ENCODE measurements at regions not wholly inside any gene's neighbourhood (a gene's known extent, or its start where the extent isn't known, plus 50 kb on each side); places are given as distances from the start of the nearest gene placed in this dataset.
A peak's percentile ranks its signal among the peaks of the same experiment; 100 is the strongest.
"Not testable (repeated sequence)": the region's sequence is repeated elsewhere in the genome, so short reads cannot be mapped to it uniquely, and the experiment has no call there.

DNA sequence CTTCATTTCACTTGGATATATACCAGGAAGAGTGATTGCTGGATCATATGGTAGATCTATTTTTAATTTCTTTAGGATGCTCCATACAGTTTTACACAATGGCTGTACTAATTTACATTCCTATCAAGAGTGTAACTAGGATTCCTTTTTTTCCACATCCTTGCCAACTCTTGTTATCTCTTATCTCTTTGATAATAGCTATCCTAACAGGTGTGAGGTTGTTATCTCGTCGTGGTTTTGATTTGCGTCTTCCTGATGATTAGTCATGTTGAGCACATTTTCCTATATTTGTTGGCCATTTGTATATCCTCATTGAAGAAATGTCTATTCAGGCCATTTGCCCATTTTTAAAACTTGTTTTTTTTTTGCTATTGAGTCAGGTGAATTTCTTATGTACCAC is 552.4 kb downstream of the RFPL4B start:
- DNase-seq (ENCODE audit: low read depth in 1 of 2, low spot score in 1 of 2), result no peak
- in situ Hi-C loops (cut with HindIII; ENCODE audit: low pct_unique_long_range_greater_than_20kb, low sequenced_read_pairs), result no loop called here
- no peak for TF ChIP-seq JUND (IDR thresholded peaks at IDR 0.05; ENCODE audit: low read depth)

DNA sequence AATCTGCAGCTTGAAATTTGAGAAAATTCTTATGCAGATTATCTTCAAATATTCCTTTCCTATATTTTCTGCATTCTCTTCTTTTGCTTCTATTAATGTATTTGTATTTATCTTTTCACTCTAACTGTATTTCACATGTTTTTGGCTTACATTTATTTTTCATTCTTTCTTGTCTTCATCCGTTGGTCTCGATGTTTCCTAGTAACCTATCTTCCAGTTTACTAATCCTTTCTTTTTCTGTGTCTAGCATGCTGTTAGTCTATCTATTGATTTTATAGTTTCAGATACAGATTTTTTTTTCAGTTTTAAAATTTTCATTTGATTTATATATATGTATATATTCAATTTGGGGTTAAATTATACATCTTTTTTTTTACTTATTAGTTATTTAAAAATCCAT is 556.2 kb downstream of the RFPL4B start:
- in situ Hi-C loops (cut with HindIII; ENCODE audit: low pct_unique_long_range_greater_than_20kb, low sequenced_read_pairs), result no loop called here
- DNase-seq (ENCODE audit: low read depth in 1 of 2, low spot score in 1 of 2), result no peak
- no peak for TF ChIP-seq JUND (IDR thresholded peaks at IDR 0.05; ENCODE audit: low read depth)

DNA sequence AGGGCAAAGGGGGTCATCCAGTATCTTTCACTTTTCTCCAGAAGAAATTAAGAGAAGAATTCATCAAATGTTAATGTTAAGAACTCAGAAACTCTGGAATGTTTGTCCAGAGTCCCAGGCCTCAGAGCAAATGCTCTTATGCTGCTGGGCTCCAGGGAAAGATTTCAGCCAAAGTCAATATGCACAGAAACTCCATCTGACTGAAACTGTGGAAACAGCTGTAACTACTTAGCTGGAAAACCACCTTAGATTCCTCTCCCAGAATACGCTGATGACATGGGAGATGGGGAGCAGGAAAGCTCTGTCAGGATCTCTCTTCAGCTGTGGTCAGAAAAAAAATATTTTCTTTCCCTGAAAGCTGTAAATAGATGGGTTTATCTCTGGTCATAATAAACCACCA is 559.6 kb downstream of the RFPL4B start:
- in situ Hi-C loops (cut with HindIII; ENCODE audit: low pct_unique_long_range_greater_than_20kb, low sequenced_read_pairs), result no loop called here
- peak in 1 of 2 experiments; percentile 50 for DNase-seq (ENCODE audit: low read depth in 1 of 2, low spot score in 1 of 2)
- no peak for TF ChIP-seq JUND (IDR thresholded peaks at IDR 0.05; ENCODE audit: low read depth)

DNA sequence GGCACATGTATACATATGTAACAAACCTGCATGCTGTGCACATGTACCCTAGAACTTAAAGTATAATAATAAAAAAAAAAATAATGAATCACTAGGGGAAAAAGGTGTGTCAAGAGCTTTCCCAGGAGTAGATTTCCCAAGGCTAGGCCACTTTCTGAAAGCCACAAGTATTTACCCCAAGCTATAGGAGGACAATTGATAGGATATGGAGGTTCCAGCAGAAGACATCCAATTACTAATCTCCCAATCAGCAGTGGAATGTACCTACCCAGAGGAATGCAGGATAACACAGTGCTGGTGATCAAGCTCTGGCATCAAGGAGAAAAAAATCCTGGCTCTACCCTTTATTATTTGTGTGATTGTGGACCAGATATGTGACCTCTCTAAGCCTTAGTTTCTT is 562.7 kb downstream of the RFPL4B start:
- peak in 1 of 2 experiments; percentile 15 for DNase-seq (ENCODE audit: low read depth in 1 of 2, low spot score in 1 of 2)
- no peak for TF ChIP-seq JUND (IDR thresholded peaks at IDR 0.05; ENCODE audit: low read depth)
- in situ Hi-C loops (cut with HindIII; ENCODE audit: low pct_unique_long_range_greater_than_20kb, low sequenced_read_pairs), result no loop called here

DNA sequence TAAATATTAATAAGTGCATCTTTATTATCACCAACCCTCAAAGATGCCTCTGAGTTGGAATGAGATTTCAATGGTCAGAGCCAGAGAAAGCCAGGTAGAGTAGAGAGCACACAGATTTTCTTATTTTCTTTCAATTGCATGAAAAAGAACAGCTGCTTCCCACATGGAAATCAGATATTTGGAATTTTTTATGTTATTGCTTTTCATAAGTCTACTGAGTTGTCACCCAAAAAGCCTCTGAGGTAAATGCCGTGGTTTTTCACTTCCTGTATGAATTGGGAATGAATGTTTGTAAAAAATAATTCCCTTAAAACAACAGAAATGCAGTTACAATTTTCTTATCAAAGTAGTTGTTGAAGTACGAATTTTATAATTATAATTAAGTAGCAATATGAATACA is 563.1 kb downstream of the RFPL4B start:
- no peak for TF ChIP-seq JUND (IDR thresholded peaks at IDR 0.05; ENCODE audit: low read depth)
- in situ Hi-C loops (cut with HindIII; ENCODE audit: low pct_unique_long_range_greater_than_20kb, low sequenced_read_pairs), result no loop called here
- no peak for DNase-seq (ENCODE audit: low read depth in 1 of 2, low spot score in 1 of 2)

DNA sequence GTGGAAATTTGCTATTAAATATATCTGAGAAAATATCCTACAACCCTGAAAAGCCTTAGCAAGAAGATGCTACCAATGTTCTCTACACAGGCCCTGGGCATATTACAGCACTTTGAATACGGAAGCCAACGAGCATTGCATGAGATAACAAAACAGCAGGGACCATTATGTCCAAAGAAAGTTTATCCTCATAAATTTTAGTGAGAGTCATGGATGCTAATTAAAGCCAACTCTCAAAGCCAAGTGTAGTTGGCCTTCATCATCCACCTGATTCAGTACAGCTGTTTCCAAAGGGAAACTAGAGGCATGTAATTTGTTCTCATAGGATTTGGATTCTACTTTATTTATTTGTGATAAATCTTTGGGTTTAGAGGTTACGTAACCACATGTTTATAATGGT is 564.8 kb downstream of the RFPL4B start:
- in situ Hi-C loops (cut with HindIII; ENCODE audit: low pct_unique_long_range_greater_than_20kb, low sequenced_read_pairs), result no loop called here
- no peak for TF ChIP-seq JUND (IDR thresholded peaks at IDR 0.05; ENCODE audit: low read depth)
- no peak for DNase-seq (ENCODE audit: low read depth in 1 of 2, low spot score in 1 of 2)

DNA sequence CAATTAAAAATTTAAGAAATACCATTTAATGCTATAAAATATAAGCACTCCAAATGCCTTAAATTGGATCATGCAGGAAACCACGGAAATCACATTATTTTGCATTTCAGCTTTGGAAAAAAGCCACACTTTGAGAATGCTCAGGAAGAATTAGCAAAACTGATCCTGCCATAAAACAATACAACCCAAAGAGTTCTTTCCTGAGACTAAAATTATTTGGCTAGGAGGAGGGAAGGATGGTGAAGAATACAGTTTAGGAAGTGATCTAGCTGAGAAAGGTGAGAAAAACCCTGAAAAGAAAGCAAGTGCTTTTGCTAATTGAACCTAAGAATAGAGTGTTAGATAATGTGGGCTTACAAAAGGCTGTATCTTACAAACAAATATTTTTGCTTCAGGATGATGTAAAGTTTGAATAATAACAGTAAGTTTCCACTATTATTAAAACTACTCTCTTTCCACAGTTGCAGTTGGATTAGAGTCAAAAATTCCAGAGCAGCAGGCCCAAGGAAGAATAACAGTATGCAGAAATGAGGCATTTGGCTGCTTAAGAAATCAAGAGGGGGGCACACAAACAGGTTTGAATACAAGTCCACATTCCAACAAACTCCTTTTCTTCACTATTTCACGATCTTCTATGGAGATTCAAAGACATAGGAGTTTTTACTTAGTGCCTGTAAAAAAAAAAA is 565.4 kb downstream of the RFPL4B start:
- no peak for DNase-seq (ENCODE audit: low read depth in 1 of 2, low spot score in 1 of 2)
- no peak for TF ChIP-seq JUND (IDR thresholded peaks at IDR 0.05; ENCODE audit: low read depth)
- in situ Hi-C loops (cut with HindIII; ENCODE audit: low pct_unique_long_range_greater_than_20kb, low sequenced_read_pairs), result no loop called here

DNA sequence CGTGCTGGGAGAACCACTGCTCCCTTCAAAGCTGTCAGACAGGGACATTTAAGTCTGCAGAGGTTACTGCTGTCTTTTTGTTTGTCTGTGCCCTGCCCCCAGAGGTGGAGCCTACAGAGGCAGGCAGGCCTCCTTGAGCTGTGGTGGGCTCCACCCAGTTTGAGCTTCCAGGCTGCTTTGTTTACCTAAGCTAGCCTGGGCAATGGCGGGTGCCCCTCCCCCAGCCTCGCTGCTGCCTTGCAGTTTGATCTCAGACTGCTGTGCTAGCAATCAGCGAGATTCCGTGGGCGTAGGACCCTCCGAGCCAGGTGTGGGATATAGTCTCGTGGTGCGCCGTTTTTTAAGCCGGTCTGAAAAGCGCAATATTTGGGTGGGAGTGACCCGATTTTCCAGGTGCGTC is 572.6 kb downstream of the RFPL4B start:
- DNase-seq (ENCODE audit: low read depth in 1 of 2, low spot score in 1 of 2); in situ Hi-C loops (cut with HindIII; ENCODE audit: low pct_unique_long_range_greater_than_20kb, low sequenced_read_pairs): not testable (repeated sequence)

DNA sequence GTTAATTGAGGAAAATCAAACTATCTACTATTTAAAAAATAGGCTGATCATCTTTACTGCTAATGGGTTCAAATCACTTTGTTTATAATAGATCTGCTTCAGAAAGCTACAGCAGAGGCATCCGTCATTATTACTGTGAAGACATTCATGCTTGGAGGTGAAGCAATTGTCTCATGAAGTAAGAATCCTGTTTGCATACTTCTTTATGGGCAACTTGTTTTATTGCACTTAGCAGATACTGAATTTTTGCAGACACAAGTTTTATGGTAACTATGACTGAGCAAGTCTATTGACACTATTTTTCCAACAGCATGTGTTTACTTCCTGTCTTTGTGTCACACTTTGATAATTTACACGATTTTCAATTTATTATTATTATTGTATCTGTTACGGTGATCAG is 573.9 kb downstream of the RFPL4B start:
- in situ Hi-C loops (cut with HindIII; ENCODE audit: low pct_unique_long_range_greater_than_20kb, low sequenced_read_pairs), result no loop called here
- TF ChIP-seq JUND (IDR thresholded peaks at IDR 0.05; ENCODE audit: low read depth), result no peak
- DNase-seq (ENCODE audit: low read depth in 1 of 2, low spot score in 1 of 2), result no peak

DNA sequence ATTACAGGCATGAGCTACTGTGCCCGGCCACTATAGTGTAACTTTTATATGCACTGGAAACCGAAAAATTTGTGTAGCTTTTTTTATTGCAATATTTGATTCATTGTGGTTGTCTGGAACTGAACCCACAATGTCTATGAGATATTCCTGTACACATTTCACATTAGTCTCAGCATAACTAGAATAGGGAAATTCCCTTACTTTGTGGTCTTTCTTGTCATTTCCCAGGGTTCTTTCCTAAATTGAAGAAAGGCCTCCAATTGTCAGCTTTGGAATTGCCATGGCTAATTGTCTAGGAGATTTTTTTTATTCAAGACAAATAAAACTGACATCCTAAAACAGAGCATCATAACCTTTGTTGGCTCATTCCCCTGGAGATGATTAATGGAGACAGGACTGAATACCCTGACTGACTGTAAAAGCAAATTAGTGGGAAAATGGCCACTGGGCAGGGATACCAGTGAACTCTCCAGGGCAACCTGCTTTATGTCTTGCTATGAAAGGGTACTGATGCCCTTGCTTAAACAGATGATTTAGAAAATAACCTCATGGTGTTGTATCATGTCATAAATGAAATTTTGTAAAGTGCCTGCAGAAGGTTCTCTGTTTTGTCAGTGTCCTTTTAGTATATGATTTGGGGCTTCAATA is 576.9 kb downstream of the RFPL4B start:
- no peak for TF ChIP-seq JUND (IDR thresholded peaks at IDR 0.05; ENCODE audit: low read depth)

DNA sequence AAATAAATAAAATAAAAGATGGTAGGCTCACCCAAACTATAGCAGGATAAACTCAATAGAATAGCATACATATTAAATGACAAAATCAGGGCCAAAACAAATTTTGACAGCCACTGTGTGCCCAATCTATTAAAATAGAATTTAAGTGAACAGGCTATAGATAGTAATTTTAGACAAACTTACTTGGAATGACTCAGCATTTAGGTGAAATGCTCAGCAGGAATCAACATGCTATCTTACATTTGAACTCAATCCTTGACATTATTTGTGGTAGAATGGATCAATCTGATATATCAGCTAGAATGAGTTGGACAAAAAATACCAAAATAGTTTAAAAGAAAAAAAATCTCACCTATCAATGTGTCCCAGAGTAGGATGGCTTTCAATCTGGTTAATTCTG is 578.6 kb downstream of the RFPL4B start:
- no peak for TF ChIP-seq JUND (IDR thresholded peaks at IDR 0.05; ENCODE audit: low read depth)
- in situ Hi-C loops (cut with HindIII; ENCODE audit: low pct_unique_long_range_greater_than_20kb, low sequenced_read_pairs), result no loop called here
- no peak for DNase-seq (ENCODE audit: low read depth in 1 of 2, low spot score in 1 of 2)

More for the DNA sequence above, 576.9 kb downstream of the RFPL4B start:
- in situ Hi-C loops (cut with HindIII; ENCODE audit: low pct_unique_long_range_greater_than_20kb, low sequenced_read_pairs), result no loop called here
- no peak for DNase-seq (ENCODE audit: low read depth in 1 of 2, low spot score in 1 of 2)

DNA sequence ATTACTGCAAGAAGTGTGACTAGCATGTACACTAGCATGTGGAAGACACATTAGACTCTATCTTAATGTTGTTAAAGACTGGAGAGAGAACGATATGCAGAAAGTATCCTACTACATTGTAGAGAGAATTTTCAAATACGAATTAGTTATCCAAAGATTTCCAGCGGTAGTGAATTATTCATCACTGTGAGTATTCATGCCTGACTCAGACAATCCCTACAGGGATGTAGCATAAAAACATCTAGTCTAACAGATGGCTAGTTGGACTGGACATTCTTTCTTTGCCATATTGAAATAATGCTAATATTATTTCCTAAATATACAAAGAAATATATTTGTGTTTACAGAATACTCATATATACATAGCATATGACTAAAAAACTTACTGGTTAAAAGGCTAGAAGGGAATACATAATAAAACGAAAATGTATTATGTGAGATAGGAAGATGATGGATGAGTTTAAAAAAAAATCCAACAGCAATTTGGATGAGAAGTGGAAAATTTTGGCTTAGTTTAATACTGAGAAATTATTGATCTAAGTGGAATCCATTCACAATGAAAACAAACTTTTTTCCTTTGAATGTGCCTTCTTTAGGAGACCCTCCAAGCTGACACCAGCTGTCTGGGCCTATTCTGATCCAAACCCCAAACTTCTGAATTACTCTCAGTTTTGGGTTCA is 580.7 kb downstream of the RFPL4B start:
- no peak for TF ChIP-seq JUND (IDR thresholded peaks at IDR 0.05; ENCODE audit: low read depth)
- in situ Hi-C loops (cut with HindIII; ENCODE audit: low pct_unique_long_range_greater_than_20kb, low sequenced_read_pairs), result no loop called here
- no peak for DNase-seq (ENCODE audit: low read depth in 1 of 2, low spot score in 1 of 2)

DNA sequence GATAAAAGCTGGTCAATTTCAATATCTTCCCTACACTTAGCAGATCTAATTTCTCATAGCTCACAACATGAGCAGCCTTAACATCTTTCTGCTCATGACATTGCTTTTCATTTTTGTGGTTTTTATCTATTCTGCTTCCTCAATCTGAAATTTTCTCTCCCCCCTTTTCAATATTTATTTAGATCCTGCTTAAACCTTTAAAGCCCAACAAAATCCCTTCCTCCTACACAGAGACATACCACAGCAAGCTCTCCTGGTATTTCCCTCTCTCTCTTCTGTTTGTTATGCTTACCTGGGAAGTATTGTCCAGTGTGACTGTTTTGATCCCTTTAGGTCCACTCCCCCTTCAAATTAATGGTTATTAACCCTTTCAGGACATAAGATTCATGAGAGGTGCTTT is 582.5 kb downstream of the RFPL4B start:
- TF ChIP-seq JUND (IDR thresholded peaks at IDR 0.05; ENCODE audit: low read depth), result no peak
- DNase-seq (ENCODE audit: low read depth in 1 of 2, low spot score in 1 of 2), result peak in 1 of 2 experiments; percentile 1
- in situ Hi-C loops (cut with HindIII; ENCODE audit: low pct_unique_long_range_greater_than_20kb, low sequenced_read_pairs), result no loop called here
